Progenitor cell of endocrine pancreas (in vitro differentiated cells): ENCODE measurements at regions not wholly inside any gene's neighbourhood (a gene's known extent, or its start where the extent isn't known, plus 50 kb on each side); places are given as distances from the start of the nearest gene placed in this dataset.

Experiments used
- DNase-seq: peaks from one replicate; pipeline ENCODE4 v3.0.0; 2021; ENCODE audit warnings: low spot score; ENCODE audit not compliant: unreplicated experiment
- H3K27ac Mint-ChIP-seq: 2 replicates; pipeline ENCODE4 v1.8.0; 2021; ENCODE audit warnings: mild to moderate bottlenecking, moderate library complexity, mixed read lengths
- H3K27me3 Mint-ChIP-seq: 2 replicates; pipeline ENCODE4 v1.8.0; 2021; ENCODE audit warnings: mixed read lengths
- H3K36me3 Mint-ChIP-seq: 2 replicates; pipeline ENCODE4 v1.8.0; 2022; ENCODE audit warnings: mixed read lengths; ENCODE audit not compliant: insufficient read depth
- H3K4me1 Mint-ChIP-seq: 2 replicates; pipeline ENCODE4 v1.8.0; 2021; ENCODE audit warnings: low read depth, mixed read lengths
- H3K4me3 Mint-ChIP-seq: 2 replicates; pipeline ENCODE4 v1.8.0; 2021; ENCODE audit warnings: low read depth, mild to moderate bottlenecking, moderate library complexity, mixed read lengths
- H3K9me3 Mint-ChIP-seq: 2 replicates; pipeline ENCODE4 v1.8.0; 2021; ENCODE audit warnings: low read depth, mixed read lengths
- CTCF ChIP-seq: fragments of 200-600 bp; sonication (generic); IDR thresholded peaks from one replicate; pipeline ENCODE4 v1.5.0; 2021; ENCODE audit warnings: antibody characterized with exemption, mild to moderate bottlenecking; ENCODE audit not compliant: unreplicated experiment

GRCh38 chr18:55166260-55166598, 207.0 kb upstream of the CCDC68 start:
- H3K9me3 Mint-ChIP-seq: no peaks in the 10 kb centered on the region
- no peak overlapping the region for H3K27ac Mint-ChIP-seq
- no peak for DNase-seq
- H3K4me3 Mint-ChIP-seq: no peak overlapping the region
- peaks cover 2% of the 10 kb centered on the region for H3K4me1 Mint-ChIP-seq
- no peak for TF ChIP-seq CTCF
- no peaks in the 10 kb centered on the region for H3K36me3 Mint-ChIP-seq
- H3K27me3 Mint-ChIP-seq: no peaks in the 10 kb centered on the region

- Mint-ChIP-seq H3K27ac (no peak overlapping the region), H3K27me3 (peaks cover 2% of the 10 kb centered on the region), H3K36me3 (no peaks in the 10 kb centered on the region), H3K4me3 (no peak overlapping the region), H3K9me3 (no peaks in the 10 kb centered on the region), H3K4me1 (peaks cover 5% of the 10 kb centered on the region)
- no peak for TF ChIP-seq CTCF
- no peak for DNase-seq
Measured at GRCh38 chr18:55163550-55163949, 204.3 kb upstream of the CCDC68 start.

GRCh38 chr18:55161916-55162315, 202.7 kb upstream of the CCDC68 start:
- TF ChIP-seq CTCF: no peak
- no peak for DNase-seq
- Mint-ChIP-seq H3K4me3 (no peak overlapping the region), H3K36me3 (no peaks in the 10 kb centered on the region), H3K9me3 (peaks cover 3% of the 10 kb centered on the region), H3K27me3 (peaks cover 7% of the 10 kb centered on the region), H3K27ac (no peak overlapping the region), H3K4me1 (peaks cover 5% of the 10 kb centered on the region)

GRCh38 chr18:55159027-55159426, 199.8 kb upstream of the CCDC68 start:
- no peak for TF ChIP-seq CTCF
- Mint-ChIP-seq H3K36me3 (no peaks in the 10 kb centered on the region), H3K27ac (no peak overlapping the region), H3K4me3 (no peak overlapping the region), H3K9me3 (peaks cover 4% of the 10 kb centered on the region), H3K27me3 (peaks cover 7% of the 10 kb centered on the region), H3K4me1 (peaks cover 5% of the 10 kb centered on the region)
- no peak for DNase-seq

GRCh38 chr18:55158570-55158969, 199.3 kb upstream of the CCDC68 start:
- Mint-ChIP-seq H3K4me3 (no peak overlapping the region), H3K27me3 (peaks cover 7% of the 10 kb centered on the region), H3K4me1 (peaks cover 5% of the 10 kb centered on the region), H3K36me3 (no peaks in the 10 kb centered on the region), H3K27ac (no peak overlapping the region), H3K9me3 (peaks cover 4% of the 10 kb centered on the region)
- no peak for TF ChIP-seq CTCF
- DNase-seq: no peak
